GM23248 (cell line): ENCODE measurements at regions not wholly inside any gene's neighbourhood (a gene's known extent, or its start where the extent isn't known, plus 50 kb on each side); places are given as distances from the start of the nearest gene placed in this dataset.

Experiments
- DNase-seq: peaks from one replicate; pipeline ENCODE4 v3.0.0-alpha.2; 2015
- H2AFZ ChIP-seq: fragments of 200-600 bp; sonication (generic); 2 replicates; pipeline ENCODE4 v1.6.1; 2016; ENCODE audit warnings: antibody characterized with exemption
- H3F3A ChIP-seq: fragments of 200-600 bp; sonication (generic); 2 replicates; pipeline ENCODE4 v1.6.1; 2016; ENCODE audit warnings: mild to moderate bottlenecking, antibody characterized with exemption, mixed run types; ENCODE audit not compliant: insufficient read depth
- H3K27ac ChIP-seq: fragments of 200-600 bp; sonication (generic); 2 replicates; pipeline ENCODE4 v1.5.1; 2016; ENCODE audit warnings: mild to moderate bottlenecking
- H3K27me3 ChIP-seq: fragments of 200-600 bp; sonication (generic); replicated peaks from 2 replicates; pipeline ENCODE4 v1.6.1; 2016; ENCODE audit warnings: mild to moderate bottlenecking; ENCODE audit not compliant: insufficient read depth
- H3K36me3 ChIP-seq: fragments of 200-600 bp; sonication (generic); 2 replicates; pipeline ENCODE4 v1.6.1; 2016; ENCODE audit warnings: low read depth, mild to moderate bottlenecking
- H3K4me1 ChIP-seq: fragments of 200-600 bp; sonication (generic); 2 replicates; pipeline ENCODE4 v1.6.1; 2016; ENCODE audit warnings: mild to moderate bottlenecking; ENCODE audit not compliant: insufficient read depth
- H3K4me2 ChIP-seq: fragments of 200-600 bp; sonication (generic); one replicate; pipeline ENCODE4 v1.6.1; 2016; ENCODE audit warnings: mild to moderate bottlenecking; ENCODE audit not compliant: unreplicated experiment
- H3K4me3 ChIP-seq: fragments of 200-600 bp; sonication (generic); 2 replicates; pipeline ENCODE4 v1.5.1; 2016; ENCODE audit warnings: mild to moderate bottlenecking
- H3K79me2 ChIP-seq: fragments of 200-600 bp; sonication (generic); 2 replicates; pipeline ENCODE4 v1.6.1; 2016; ENCODE audit warnings: mild to moderate bottlenecking; ENCODE audit not compliant: insufficient read depth
- H3K9ac ChIP-seq: fragments of 200-600 bp; sonication (generic); 2 replicates; pipeline ENCODE4 v1.6.1; 2016; ENCODE audit warnings: mild to moderate bottlenecking
- H3K9me2 ChIP-seq: fragments of 200-600 bp; sonication (generic); 2 replicates; pipeline ENCODE4 v1.6.1; 2016; ENCODE audit warnings: mixed run types, mild to moderate bottlenecking, moderate library complexity; ENCODE audit not compliant: insufficient read depth
- H3K9me3 ChIP-seq: fragments of 200-600 bp; sonication (generic); one replicate; pipeline ENCODE4 v1.6.1; 2017; ENCODE audit warnings: low read depth
- H4K20me1 ChIP-seq: fragments of 200-600 bp; sonication (generic); 2 replicates; pipeline ENCODE4 v1.6.0; 2016; ENCODE audit not compliant: insufficient read depth
- EZH2 ChIP-seq: fragments of 200-600 bp; sonication (generic); IDR thresholded peaks from 2 replicates; pipeline ENCODE4 v1.6.1; 2018; ENCODE audit warnings: antibody characterized with exemption, mild to moderate bottlenecking; ENCODE audit not compliant: insufficient read depth, poor library complexity, severe bottlenecking
- EZH2phosphoT487 ChIP-seq: fragments of 200-600 bp; sonication (generic); IDR thresholded peaks from 2 replicates; pipeline ENCODE4 v1.6.1; 2018; ENCODE audit warnings: antibody characterized with exemption, moderate library complexity, mild to moderate bottlenecking, low read depth; ENCODE audit not compliant: insufficient read depth
- WGBS, 2 experiments: methylation state at CpG; one replicate each; pipeline ENCODE4 v1.1.6; 2015 to 2017; ENCODE audit warnings: low lambda C conversion rate in 2 of 2, low coverage in 1 of 2; ENCODE audit errors: missing lambda C conversion rate in 2 of 2; 5-methylcytosine and 5-hydroxymethylcytosine counted together
- in situ Hi-C: fragments of 300-500 bp; cut with MboI; formaldehyde crosslinking; loops from 2 replicates; pipeline ENCODE4 v1.15.0; 2020

DNA sequence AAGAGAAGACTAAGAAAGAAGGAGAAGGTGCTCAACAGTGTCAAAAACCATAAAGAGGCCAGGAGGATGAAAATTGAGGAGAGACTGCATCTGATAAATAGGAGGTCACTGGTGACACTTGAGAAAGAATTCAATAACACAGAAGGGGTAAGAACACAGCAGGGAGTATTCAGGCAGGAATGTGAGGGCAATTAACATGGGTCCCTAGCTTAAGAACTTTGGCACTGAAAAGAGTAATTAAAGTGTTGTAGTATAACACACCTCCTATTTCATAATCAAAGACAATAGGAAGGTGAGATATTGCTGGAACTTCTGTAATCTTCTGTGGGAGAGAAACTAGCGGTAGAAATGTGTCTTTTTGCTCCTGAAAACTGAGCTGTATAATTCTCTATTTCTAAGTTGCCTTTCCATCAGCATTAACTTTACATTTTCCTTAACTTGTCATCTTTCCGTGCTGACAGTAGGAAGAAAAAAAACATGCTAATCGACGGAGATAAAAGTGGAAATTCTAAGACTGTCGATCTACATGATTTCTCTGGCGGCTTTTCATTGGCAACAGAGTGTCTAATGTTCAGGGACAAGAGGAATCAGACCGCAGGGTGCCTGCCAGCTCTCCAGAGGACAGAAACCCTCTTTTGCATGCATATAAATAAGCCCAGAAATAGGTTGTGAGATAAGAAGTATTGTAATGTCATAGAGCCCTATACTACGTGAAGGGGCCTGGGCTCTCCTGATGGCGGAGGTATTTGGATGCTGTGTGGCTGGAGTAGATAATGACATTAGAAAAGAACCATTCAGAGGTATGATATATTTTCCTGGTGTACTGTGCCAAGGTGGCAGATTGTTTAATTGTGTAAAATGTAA lies 147.9 kb upstream of the GAP43 start:
- Histone ChIP-seq H3K9ac (no peak overlapping the region), H3K9me2 (no peaks in the 10 kb centered on the region), H3K4me3 (no peak overlapping the region), H3K79me2 (no peaks in the 10 kb centered on the region), H4K20me1 (no peaks in the 10 kb centered on the region), H3K27me3 (no peaks in the 10 kb centered on the region), H3K9me3 (no peaks in the 10 kb centered on the region), H3K36me3 (no peaks in the 10 kb centered on the region), H3K27ac (no peak overlapping the region), H3F3A (no peaks in the 10 kb centered on the region), H2AFZ (no peak overlapping the region), H3K4me1 (no peaks in the 10 kb centered on the region), H3K4me2 (no peak overlapping the region)
- in situ Hi-C loops = no loop called here
- DNase-seq = no peak
- TF ChIP-seq EZH2 (no peak), EZH2phosphoT487 (no peak)
- WGBS, 2 experiments = 62 to 66% methylated on average over 9 of the region's 9 CpGs

DNA sequence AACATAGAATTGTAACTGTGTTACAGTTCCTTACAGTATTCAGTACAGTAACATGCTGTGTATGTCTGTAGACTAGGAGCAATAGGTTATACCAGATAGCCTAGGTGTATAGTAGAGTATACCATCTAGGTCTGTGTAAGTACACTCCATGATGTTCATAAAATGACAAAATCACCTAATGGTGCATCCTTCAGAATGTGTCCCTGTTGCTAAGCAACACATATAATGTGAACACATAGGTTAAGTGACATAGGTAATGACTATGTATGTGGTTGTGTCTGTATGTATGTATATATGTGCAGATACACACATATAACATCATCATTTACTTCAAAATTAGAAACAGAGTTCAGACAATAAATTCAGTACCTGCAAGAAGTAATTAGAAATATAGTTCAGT lies 146.8 kb upstream of the GAP43 start:
- Histone ChIP-seq H3K79me2 (no peaks in the 10 kb centered on the region), H3K27ac (no peak overlapping the region), H3K9ac (no peak overlapping the region), H2AFZ (no peak overlapping the region), H3K36me3 (no peaks in the 10 kb centered on the region), H3K9me3 (no peaks in the 10 kb centered on the region), H3K4me1 (no peaks in the 10 kb centered on the region), H3K27me3 (no peaks in the 10 kb centered on the region), H3K9me2 (no peaks in the 10 kb centered on the region), H3F3A (no peaks in the 10 kb centered on the region), H3K4me2 (no peak overlapping the region), H3K4me3 (no peak overlapping the region), H4K20me1 (no peaks in the 10 kb centered on the region)
- no peak for DNase-seq
- no peak for TF ChIP-seq EZH2phosphoT487
- TF ChIP-seq EZH2 = no peak
- in situ Hi-C loops = no loop called here

DNA sequence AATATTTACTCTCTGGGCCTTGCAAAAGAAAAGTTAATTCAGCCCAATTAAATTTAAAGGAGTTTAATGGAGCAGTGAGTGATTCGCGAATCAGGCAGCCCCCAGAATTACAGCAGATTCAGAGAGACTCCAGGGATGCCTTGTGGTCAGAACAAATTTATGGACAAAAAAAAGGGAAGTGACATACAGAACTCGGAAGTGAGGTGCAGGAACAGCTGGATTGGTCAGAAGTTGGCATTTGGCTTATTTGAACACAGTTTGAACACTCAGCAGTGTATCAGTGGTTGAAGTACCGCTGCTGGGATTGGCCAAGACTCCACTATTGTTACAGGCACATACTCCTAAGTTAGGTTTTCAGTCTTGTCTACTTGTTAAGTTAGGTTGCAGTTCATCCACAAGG lies 145.0 kb upstream of the GAP43 start:
- no peaks in the 10 kb centered on the region for H3K9me3 ChIP-seq
- no peak for TF ChIP-seq EZH2
- TF ChIP-seq EZH2phosphoT487 = no peak
- H3K4me2 ChIP-seq = no peak overlapping the region
- H3K27me3 ChIP-seq = no peaks in the 10 kb centered on the region
- H3K9me2 ChIP-seq = no peaks in the 10 kb centered on the region
- H3K4me3 ChIP-seq = no peak overlapping the region
- H3K9ac ChIP-seq = no peak overlapping the region
- no peaks in the 10 kb centered on the region for H3F3A ChIP-seq
- no peak overlapping the region for H2AFZ ChIP-seq
- H3K36me3 ChIP-seq = no peaks in the 10 kb centered on the region
- no peak overlapping the region for H3K27ac ChIP-seq
- DNase-seq = no peak
- in situ Hi-C loops = no loop called here
- WGBS, 2 experiments = 91 to 95% methylated on average over 4 of the region's 4 CpGs
- H4K20me1 ChIP-seq = no peaks in the 10 kb centered on the region
- H3K4me1 ChIP-seq = no peaks in the 10 kb centered on the region
- no peaks in the 10 kb centered on the region for H3K79me2 ChIP-seq

DNA sequence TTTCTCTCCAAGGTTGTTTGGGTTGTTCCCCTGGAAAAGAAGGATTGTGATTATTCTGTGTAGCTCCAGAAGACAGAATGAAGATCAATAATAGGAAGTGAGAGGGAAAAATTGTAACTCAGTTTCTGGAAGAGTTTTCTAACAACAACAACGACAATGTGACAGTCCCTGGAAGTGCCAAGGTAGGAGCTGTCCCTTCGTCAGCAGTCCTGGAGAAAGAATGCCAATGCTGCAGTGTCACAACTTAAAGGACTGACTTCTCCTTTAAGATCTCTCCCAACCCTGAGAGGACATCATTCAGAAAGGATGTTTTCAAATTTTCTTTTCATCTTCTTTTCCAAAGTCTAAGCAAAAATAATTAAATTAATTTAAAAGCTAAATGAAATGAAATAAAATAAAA lies 136.4 kb upstream of the GAP43 start:
- H3K36me3 ChIP-seq = no peaks in the 10 kb centered on the region
- in situ Hi-C loops = no loop called here
- no peaks in the 10 kb centered on the region for H3K9me2 ChIP-seq
- H3F3A ChIP-seq = no peaks in the 10 kb centered on the region
- H2AFZ ChIP-seq = no peak overlapping the region
- H3K79me2 ChIP-seq = no peaks in the 10 kb centered on the region
- 39 to 43% methylated on average over 2 of the region's 2 CpGs for WGBS, 2 experiments
- H3K27ac ChIP-seq = no peak overlapping the region
- TF ChIP-seq EZH2 (no peak), EZH2phosphoT487 (no peak)
- H3K9ac ChIP-seq = no peak overlapping the region
- no peak overlapping the region for H3K4me2 ChIP-seq
- H3K4me1 ChIP-seq = no peaks in the 10 kb centered on the region
- H3K27me3 ChIP-seq = no peaks in the 10 kb centered on the region
- H4K20me1 ChIP-seq = no peaks in the 10 kb centered on the region
- H3K9me3 ChIP-seq = no peaks in the 10 kb centered on the region
- H3K4me3 ChIP-seq = no peak overlapping the region
- no peak for DNase-seq

DNA sequence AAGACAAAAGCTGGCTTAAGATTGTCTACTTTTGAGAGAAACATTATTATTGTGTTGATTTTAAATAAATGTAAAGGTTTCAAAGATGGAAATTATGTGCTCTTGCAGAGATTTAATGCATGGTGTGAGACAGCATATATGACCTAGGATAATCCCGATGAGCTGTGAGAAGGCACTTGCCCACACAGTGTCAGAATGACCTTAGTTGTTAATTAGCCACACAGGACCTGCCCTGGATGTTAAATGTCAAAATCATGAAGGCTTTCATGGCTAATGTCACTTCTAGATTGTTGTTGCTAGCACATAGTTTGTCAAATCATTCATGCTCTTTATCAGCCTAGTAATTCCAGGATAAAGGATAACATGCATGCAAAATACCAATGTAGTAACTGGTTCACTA lies 135.3 kb upstream of the GAP43 start:
- Histone ChIP-seq H3K9me2 (no peaks in the 10 kb centered on the region), H3K9ac (no peak overlapping the region), H3K27ac (no peak overlapping the region), H3K4me3 (no peak overlapping the region), H3K4me1 (no peaks in the 10 kb centered on the region), H2AFZ (no peak overlapping the region), H3K4me2 (no peak overlapping the region), H3K9me3 (no peaks in the 10 kb centered on the region), H3K79me2 (no peaks in the 10 kb centered on the region), H3K27me3 (no peaks in the 10 kb centered on the region), H4K20me1 (no peaks in the 10 kb centered on the region), H3F3A (no peaks in the 10 kb centered on the region), H3K36me3 (no peaks in the 10 kb centered on the region)
- TF ChIP-seq EZH2 (no peak), EZH2phosphoT487 (no peak)
- no peak for DNase-seq
- WGBS, 2 experiments = 81 to 96% methylated on average over 1 of the region's 1 CpG
- in situ Hi-C loops = no loop called here
